Keratinocyte (primary cell): ENCODE measurements at regions not wholly inside any gene's neighbourhood (a gene's known extent, or its start where the extent isn't known, plus 50 kb on each side); places are given as distances from the start of the nearest gene placed in this dataset.

Experiments
- DNase-seq: peaks from one replicate; pipeline ENCODE4 v3.0.0-alpha.2; 2011; ENCODE audit warnings: low read depth, missing footprints, low spot score
- FAIRE-seq: peaks from 2 replicates; lab custom pipeline; 2011; peaks lifted over from hg19 to GRCh38; lab: Jason Lieb, UNC
- H2AFZ ChIP-seq: 2 replicates; pipeline ENCODE4 v1.6.0; 2012; ENCODE audit warnings: low read length, control low read depth, inconsistent platforms; ENCODE audit not compliant: control insufficient read depth
- H3K27ac ChIP-seq: 2 replicates; pipeline ENCODE4 v1.5.1; 2011; ENCODE audit warnings: low read length; ENCODE audit not compliant: control insufficient read depth, insufficient read depth
- H3K27me3 ChIP-seq: 3 replicates; pipeline ENCODE4 v1.6.0; 2011; ENCODE audit warnings: low read length; ENCODE audit not compliant: control insufficient read depth, insufficient read depth; ENCODE audit errors: extremely low read depth
- H3K36me3 ChIP-seq, 2 experiments: 2 replicates in 1 of 2; 3 replicates in 1 of 2; pipeline ENCODE4 v1.5.1; 2011; ENCODE audit warnings: low read length in 2 of 2, mild to moderate bottlenecking in 1 of 2; ENCODE audit not compliant: control insufficient read depth in 2 of 2, insufficient read depth in 2 of 2; ENCODE audit errors: extremely low read depth in 1 of 2
- H3K4me1 ChIP-seq: 3 replicates; pipeline ENCODE4 v1.5.1; 2011; ENCODE audit warnings: low read length; ENCODE audit not compliant: control insufficient read depth, insufficient read depth; ENCODE audit errors: extremely low read depth
- H3K4me2 ChIP-seq: 3 replicates; pipeline ENCODE4 v1.6.0; 2011; ENCODE audit warnings: low read depth, low read length; ENCODE audit not compliant: control insufficient read depth, insufficient read depth; ENCODE audit errors: extremely low read depth
- H3K4me3 ChIP-seq, 3 experiments: fragments of 200-600 bp in 1 of 3; sonication (generic) in 1 of 3; 2 replicates in 2 of 3; 3 replicates in 1 of 3; pipeline ENCODE4 v1.5.1; 2011 to 2016; ENCODE audit warnings: low read length in 3 of 3, mild to moderate bottlenecking in 3 of 3, control low read depth in 2 of 3, inconsistent platforms in 1 of 3, low read depth in 1 of 3, mixed read lengths in 1 of 3, mixed run types in 1 of 3, moderate library complexity in 1 of 3; ENCODE audit not compliant: control insufficient read depth in 2 of 3, insufficient read depth in 2 of 3; ENCODE audit errors: extremely low read depth in 1 of 3
- H3K79me2 ChIP-seq: 2 replicates; pipeline ENCODE4 v1.6.0; 2012; ENCODE audit warnings: low read length; ENCODE audit not compliant: control insufficient read depth, insufficient read depth
- H3K9ac ChIP-seq: 3 replicates; pipeline ENCODE4 v1.6.0; 2011; ENCODE audit warnings: low read length; ENCODE audit not compliant: control insufficient read depth, insufficient read depth; ENCODE audit errors: extremely low read depth
- H3K9me1 ChIP-seq: 3 replicates; pipeline ENCODE4 v1.6.0; 2011; ENCODE audit warnings: low read length; ENCODE audit not compliant: control insufficient read depth, insufficient read depth; ENCODE audit errors: extremely low read depth
- H3K9me3 ChIP-seq: 2 replicates; pipeline ENCODE4 v1.5.1; 2012; ENCODE audit warnings: low read depth, low read length; ENCODE audit not compliant: control insufficient read depth
- H4K20me1 ChIP-seq: 3 replicates; pipeline ENCODE4 v1.6.0; 2011; ENCODE audit warnings: low read length; ENCODE audit not compliant: control insufficient read depth, insufficient read depth; ENCODE audit errors: extremely low read depth
- EZH2 ChIP-seq: IDR thresholded peaks from one replicate; pipeline ENCODE4 v1.6.1; 2012; ENCODE audit warnings: inconsistent platforms, mild to moderate bottlenecking, low read length, moderate library complexity
- dilution Hi-C: fragments of 300-500 bp; cut with MboI; formaldehyde crosslinking; loops from one replicate; pipeline ENCODE4 v1.7.0; 2020; ENCODE audit warnings: low sequenced_read_pairs; ENCODE audit not compliant: extremely low pct_ligation_motif_present
- TF ChIP-seq, protein P1 (sequence below), 3 experiments: IDR thresholded peaks in 1 of 3; conservative IDR thresholded peaks in 1 of 3; optimal IDR thresholded peaks in 1 of 3; 2 replicates in 2 of 3; 3 replicates in 1 of 3; pipeline versions ENCODE3 to v1.5.1; 2011; ENCODE audit warnings: low read length in 3 of 3, mild to moderate bottlenecking in 3 of 3, moderate library complexity in 2 of 3, control low read depth in 1 of 3, inconsistent platforms in 1 of 3; ENCODE audit not compliant: insufficient read depth in 2 of 3; ENCODE audit errors: extremely low read depth in 1 of 3

DNA sequence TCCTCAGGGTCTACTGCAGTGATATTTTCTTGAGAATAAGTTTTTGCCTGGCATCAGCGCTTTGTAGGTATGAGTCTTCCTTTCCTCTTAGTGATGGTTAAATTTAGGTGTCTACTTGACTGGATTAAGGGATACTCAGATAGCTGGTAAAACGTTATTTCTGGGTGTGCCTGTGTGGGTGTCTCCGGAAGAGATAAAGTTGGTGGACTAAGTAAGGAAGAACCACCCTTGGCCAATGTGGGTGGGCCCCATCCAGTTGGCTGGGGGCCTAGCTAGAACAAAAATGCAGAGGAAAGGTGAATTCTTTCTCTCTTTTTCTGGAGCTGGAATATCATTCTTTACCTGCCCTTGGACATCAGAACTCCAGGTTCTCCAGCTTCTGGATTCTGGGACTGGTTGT, 138.8 kb downstream of the ADCYAP1R1 start:
- Histone ChIP-seq H3K9me1 (no peaks in the 10 kb centered on the region), H3K27me3 (peaks cover 3% of the 10 kb centered on the region), H3K4me3 (no peak overlapping the region), H2AFZ (no peak overlapping the region), H3K27ac (no peak overlapping the region), H3K9me3 (no peaks in the 10 kb centered on the region), H4K20me1 (no peaks in the 10 kb centered on the region), H3K4me2 (no peak overlapping the region), H3K36me3 (no peaks in the 10 kb centered on the region), H3K9ac (no peak overlapping the region), H3K79me2 (no peaks in the 10 kb centered on the region), H3K4me1 (no peaks in the 10 kb centered on the region)
- TF ChIP-seq, protein P1, sequence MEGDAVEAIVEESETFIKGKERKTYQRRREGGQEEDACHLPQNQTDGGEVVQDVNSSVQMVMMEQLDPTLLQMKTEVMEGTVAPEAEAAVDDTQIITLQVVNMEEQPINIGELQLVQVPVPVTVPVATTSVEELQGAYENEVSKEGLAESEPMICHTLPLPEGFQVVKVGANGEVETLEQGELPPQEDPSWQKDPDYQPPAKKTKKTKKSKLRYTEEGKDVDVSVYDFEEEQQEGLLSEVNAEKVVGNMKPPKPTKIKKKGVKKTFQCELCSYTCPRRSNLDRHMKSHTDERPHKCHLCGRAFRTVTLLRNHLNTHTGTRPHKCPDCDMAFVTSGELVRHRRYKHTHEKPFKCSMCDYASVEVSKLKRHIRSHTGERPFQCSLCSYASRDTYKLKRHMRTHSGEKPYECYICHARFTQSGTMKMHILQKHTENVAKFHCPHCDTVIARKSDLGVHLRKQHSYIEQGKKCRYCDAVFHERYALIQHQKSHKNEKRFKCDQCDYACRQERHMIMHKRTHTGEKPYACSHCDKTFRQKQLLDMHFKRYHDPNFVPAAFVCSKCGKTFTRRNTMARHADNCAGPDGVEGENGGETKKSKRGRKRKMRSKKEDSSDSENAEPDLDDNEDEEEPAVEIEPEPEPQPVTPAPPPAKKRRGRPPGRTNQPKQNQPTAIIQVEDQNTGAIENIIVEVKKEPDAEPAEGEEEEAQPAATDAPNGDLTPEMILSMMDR (optimal IDR thresholded peaks at IDR 0.05 in 1 of 3, IDR thresholded peaks at IDR 0.05 in 1 of 3, conservative IDR thresholded peaks at IDR 0.05 in 1 of 3; ENCODE audit: extremely low read depth in 1 of 3, insufficient read depth in 2 of 3, low read length in 3 of 3), result no peak
- no peak for TF ChIP-seq EZH2
- DNase-seq (no peak), FAIRE-seq (no peak)
- dilution Hi-C loops, result no loop called here

DNA sequence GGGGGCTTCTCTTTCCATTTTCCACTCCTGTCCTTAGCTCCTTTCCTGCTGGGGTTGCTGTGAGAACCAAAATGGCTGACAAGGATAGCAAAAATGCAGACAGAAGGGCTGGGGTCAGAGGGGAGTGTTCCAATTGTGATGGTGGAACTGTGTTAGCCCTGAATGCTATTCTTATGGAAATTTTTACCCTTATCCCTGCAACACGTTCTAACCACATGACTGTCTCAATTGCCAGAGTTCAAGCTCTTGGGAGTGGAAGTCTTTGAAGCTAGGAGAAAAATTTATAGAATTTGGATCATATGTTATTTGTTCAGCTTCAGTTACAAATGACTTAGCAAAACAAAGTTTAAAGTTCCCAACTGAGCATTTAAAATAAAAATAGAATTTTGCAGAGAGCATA, 134.1 kb downstream of the ADCYAP1R1 start:
- dilution Hi-C loops, result no loop called here
- H2AFZ ChIP-seq, result no peak overlapping the region
- H3K27ac ChIP-seq, result no peak overlapping the region
- H3K4me1 ChIP-seq, result no peaks in the 10 kb centered on the region
- no peak overlapping the region for H3K4me2 ChIP-seq
- H3K36me3 ChIP-seq, result no peaks in the 10 kb centered on the region
- H3K9me1 ChIP-seq, result no peaks in the 10 kb centered on the region
- DNase-seq, result no peak
- no peak overlapping the region for H3K4me3 ChIP-seq
- no peaks in the 10 kb centered on the region for H4K20me1 ChIP-seq
- H3K79me2 ChIP-seq, result no peaks in the 10 kb centered on the region
- TF ChIP-seq, protein P1 (optimal IDR thresholded peaks at IDR 0.05 in 1 of 3, IDR thresholded peaks at IDR 0.05 in 1 of 3, conservative IDR thresholded peaks at IDR 0.05 in 1 of 3; ENCODE audit: extremely low read depth in 1 of 3, insufficient read depth in 2 of 3, low read length in 3 of 3), result no peak
- no peak for TF ChIP-seq EZH2
- H3K9me3 ChIP-seq, result no peaks in the 10 kb centered on the region
- H3K27me3 ChIP-seq, result peaks cover 7% of the 10 kb centered on the region
- H3K9ac ChIP-seq, result no peak overlapping the region
- no peak for FAIRE-seq
